GM10248 (cell line): ENCODE measurements at regions not wholly inside any gene's neighbourhood (a gene's known extent, or its start where the extent isn't known, plus 50 kb on each side); places are given as distances from the start of the nearest gene placed in this dataset.

Experiments used
- CTCF ChIA-PET: fragments of 300-600 bp; sonication (Branson Sonifier 250); formaldehyde crosslinking; extraction: SDS; loops from one replicate; lab custom pipeline; 2021; ENCODE audit warnings: antibody characterized with exemption; lab: Yijun Ruan, JAX
- POLR2A ChIA-PET: fragments of 350-650 bp; sonication (Branson Sonifier 250); formaldehyde crosslinking; extraction: SDS; loops from one replicate; lab custom pipeline; 2020; ENCODE audit warnings: antibody characterized with exemption; lab: Yijun Ruan, JAX
- DNase-seq: peaks from one replicate; pipeline ENCODE4 v3.0.0; 2012; ENCODE audit errors: extremely low spot score
- TF ChIP-seq, protein P1 (sequence below): IDR thresholded peaks from 2 replicates; pipeline ENCODE4 v1.5.1; 2012; ENCODE audit warnings: mild to moderate bottlenecking, low read depth; ENCODE audit errors: extremely low read depth, missing control alignments, control extremely low read depth

DNA sequence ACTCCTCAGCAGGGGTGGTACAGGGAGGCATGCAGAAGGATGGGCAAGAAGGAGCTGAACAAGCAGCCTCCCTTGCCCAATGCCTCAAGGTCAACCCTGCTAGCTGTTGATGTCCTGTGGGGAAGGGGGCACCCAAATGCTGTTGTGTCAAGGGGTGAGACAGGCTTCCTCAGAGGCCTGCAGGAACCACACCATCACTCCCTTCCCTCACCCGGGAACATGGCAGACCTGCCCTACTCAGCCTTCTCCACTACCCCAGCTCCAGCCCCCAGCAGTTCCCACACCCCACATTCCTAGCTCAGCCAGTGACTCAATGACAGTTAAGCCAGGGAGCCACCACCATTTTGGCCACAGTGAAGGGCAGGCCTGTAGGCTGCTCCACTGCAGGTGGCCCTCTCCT, 53.9 kb upstream of the RMP24 start:
- CTCF ChIA-PET = interaction anchor here (0.8 kb wide), 1 partner anchor 19 kb away, joined by 3 read pairs; no protein-coding TSS in a partner anchor
- TF ChIP-seq, protein P1, sequence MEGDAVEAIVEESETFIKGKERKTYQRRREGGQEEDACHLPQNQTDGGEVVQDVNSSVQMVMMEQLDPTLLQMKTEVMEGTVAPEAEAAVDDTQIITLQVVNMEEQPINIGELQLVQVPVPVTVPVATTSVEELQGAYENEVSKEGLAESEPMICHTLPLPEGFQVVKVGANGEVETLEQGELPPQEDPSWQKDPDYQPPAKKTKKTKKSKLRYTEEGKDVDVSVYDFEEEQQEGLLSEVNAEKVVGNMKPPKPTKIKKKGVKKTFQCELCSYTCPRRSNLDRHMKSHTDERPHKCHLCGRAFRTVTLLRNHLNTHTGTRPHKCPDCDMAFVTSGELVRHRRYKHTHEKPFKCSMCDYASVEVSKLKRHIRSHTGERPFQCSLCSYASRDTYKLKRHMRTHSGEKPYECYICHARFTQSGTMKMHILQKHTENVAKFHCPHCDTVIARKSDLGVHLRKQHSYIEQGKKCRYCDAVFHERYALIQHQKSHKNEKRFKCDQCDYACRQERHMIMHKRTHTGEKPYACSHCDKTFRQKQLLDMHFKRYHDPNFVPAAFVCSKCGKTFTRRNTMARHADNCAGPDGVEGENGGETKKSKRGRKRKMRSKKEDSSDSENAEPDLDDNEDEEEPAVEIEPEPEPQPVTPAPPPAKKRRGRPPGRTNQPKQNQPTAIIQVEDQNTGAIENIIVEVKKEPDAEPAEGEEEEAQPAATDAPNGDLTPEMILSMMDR = no peak
- DNase-seq = no peak
- POLR2A ChIA-PET = no interaction called here

DNA sequence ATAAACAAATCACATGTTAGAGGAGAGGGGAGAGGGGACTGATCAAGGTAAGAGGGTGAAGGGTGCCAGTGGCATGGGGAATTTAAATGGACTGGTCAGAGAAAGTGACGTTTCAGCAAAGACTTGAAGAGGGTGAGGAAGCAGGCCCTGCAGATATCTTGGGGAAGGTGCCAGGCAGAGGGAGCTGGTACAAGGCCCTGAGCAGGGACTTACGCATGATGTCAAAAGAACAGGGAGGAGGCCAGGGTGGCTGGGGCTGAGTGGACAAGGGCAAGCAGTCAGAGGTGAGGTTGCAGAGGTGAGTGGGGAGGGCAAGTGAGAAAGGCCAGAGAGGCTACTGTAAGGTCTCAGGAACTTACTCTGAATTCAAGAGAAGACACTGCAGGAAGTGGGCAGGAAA, 53.3 kb upstream of the RMP24 start:
- TF ChIP-seq, protein P1 = no peak
- ChIA-PET CTCF (no interaction called here), POLR2A (no interaction called here)
- DNase-seq = no peak

DNA sequence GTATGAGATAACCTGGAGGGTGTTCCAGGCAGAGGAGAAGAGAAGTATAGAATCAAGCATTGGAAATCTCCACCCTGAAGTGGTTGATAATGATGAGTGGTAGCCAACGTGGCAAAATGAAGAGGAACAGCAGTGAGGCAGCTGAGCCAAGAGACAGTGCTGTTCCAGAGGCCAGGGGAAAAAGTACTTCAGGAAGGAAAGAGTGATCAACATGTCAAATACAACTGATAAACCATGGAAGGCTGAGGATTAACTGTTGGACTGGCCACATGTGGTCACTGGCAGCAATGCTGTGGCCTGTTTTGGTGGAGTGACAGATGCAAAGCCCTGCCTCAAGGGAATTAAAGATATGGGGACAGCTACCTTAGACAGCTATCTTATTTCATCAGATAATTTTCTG, 51.9 kb upstream of the RMP24 start:
- POLR2A ChIA-PET = no interaction called here
- DNase-seq = no peak
- TF ChIP-seq, protein P1 = no peak
- CTCF ChIA-PET = no interaction called here
